ENCODE measurements at regions not wholly inside any gene's neighbourhood (a gene's known extent, or its start where the extent isn't known, plus 50 kb on each side); places are given as distances from the start of the nearest gene placed in this dataset.

- no peak for TF ChIP-seq POLR2A (IDR thresholded peaks at IDR 0.05)
- no peak for TF ChIP-seq CTCF (IDR thresholded peaks at IDR 0.05)
Measured at GRCh38 chr5:154109416-154110106, 70.8 kb downstream of the MFAP3 start.

Measured in right lobe of liver (tissue), 4 donors.